BE2C (cell line): ENCODE measurements at regions not wholly inside any gene's neighbourhood (a gene's known extent, or its start where the extent isn't known, plus 50 kb on each side); places are given as distances from the start of the nearest gene placed in this dataset.

Experiments
- DNase-seq: peaks from one replicate; pipeline ENCODE4 v3.0.0-alpha.2; 2020
- H3K27me3 ChIP-seq: fragments of 250-450 bp; sonication (Bioruptor Pico); 2 replicates; pipeline ENCODE4 v1.5.1; 2020; ENCODE audit warnings: mild to moderate bottlenecking
- H3K36me3 ChIP-seq: fragments of 250-450 bp; sonication (Bioruptor Pico); 2 replicates; pipeline ENCODE4 v1.5.1; 2020; ENCODE audit warnings: mild to moderate bottlenecking
- H3K4me1 ChIP-seq: fragments of 250-450 bp; sonication (Bioruptor Pico); 2 replicates; pipeline ENCODE4 v1.5.1; 2020
- H3K4me3 ChIP-seq: 2 replicates; pipeline ENCODE4 v1.5.1; 2011; ENCODE audit warnings: low read depth, low read length
- H3K9me3 ChIP-seq: fragments of 250-450 bp; sonication (Bioruptor Pico); 2 replicates; pipeline ENCODE4 v1.5.1; 2020
- CTCF ChIP-seq: IDR thresholded peaks from 2 replicates; pipeline ENCODE4 v1.5.1; 2012; ENCODE audit warnings: mild to moderate bottlenecking, low read depth, low read length

DNA sequence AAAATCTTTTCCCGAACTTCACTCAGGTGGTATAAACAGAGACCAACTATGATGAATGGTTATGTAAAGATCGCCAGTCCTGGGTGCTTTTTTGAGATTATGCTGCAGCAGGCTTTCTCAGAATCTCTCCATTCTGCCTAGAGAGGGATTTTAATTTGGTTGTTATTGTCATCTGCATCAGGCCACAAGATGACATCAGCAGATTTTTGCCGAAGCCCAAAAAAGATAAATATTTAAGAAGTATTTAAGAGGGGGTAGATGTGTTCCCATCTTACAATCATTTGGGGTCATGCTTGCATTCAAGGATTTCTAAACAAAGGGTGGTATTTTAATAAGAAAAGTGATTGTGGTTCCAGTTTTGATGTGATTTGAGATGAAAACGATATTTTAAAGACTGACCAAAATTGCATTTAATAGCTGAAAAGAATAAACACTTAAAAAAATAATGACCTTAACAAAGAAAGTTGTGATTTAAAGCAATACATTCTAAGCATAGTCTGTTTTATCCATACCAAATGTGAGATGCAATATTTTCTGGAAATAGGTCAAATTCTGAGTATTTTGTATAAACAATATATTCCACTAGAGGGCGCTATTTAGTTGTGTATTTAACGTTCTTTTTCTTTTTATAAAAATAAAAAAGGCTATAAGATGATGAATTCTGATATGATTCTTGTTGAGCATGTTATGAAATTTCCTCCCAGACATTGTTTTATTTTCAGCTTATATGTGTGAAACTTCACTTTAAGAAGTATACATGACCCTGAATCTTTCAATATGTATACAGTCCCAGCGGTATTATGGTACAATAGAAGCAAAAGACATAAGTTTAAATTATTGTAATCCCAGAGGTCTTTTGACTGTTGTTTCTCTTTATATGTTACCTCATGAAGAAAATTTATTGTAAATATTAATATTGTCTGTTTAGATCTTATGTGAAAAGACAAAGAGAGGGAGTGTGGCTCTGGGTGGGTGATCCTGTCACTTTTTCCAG, 51.0 kb upstream of the ZFP64 start:
- Histone ChIP-seq H3K36me3 (no peaks in the 10 kb centered on the region), H3K4me1 (no peaks in the 10 kb centered on the region), H3K27me3 (no peaks in the 10 kb centered on the region), H3K9me3 (peaks cover 1% of the 10 kb centered on the region; the same call in 1 of the 2 replicates), H3K4me3 (no peak overlapping the region)
- no peak for DNase-seq
- peak; percentile 27; the same call in 1 of the 2 replicates for TF ChIP-seq CTCF
